ENCODE measurements at regions not wholly inside any gene's neighbourhood (a gene's known extent, or its start where the extent isn't known, plus 50 kb on each side); places are given as distances from the start of the nearest gene placed in this dataset.
"Not testable (repeated sequence)": the region's sequence is repeated elsewhere in the genome, so short reads cannot be mapped to it uniquely, and the experiment has no call there.

- ATAC-seq (no peak), DNase-seq (no peak)
- ChIA-PET POLR2A (no interaction called here), CTCF (no interaction called here)
- no peaks in the 10 kb centered on the region for H3K36me3 Mint-ChIP-seq (ENCODE audit: low read depth)
- no peaks in the 10 kb centered on the region for H3K27me3 Mint-ChIP-seq (ENCODE audit: low read depth)
- H3K4me3 Mint-ChIP-seq, result no peak overlapping the region
- no peak overlapping the region for H3K27ac Mint-ChIP-seq
- H3K4me1 Mint-ChIP-seq (ENCODE audit: low read depth), result no peaks in the 10 kb centered on the region
- peaks cover 16% of the 10 kb centered on the region for H3K9me3 Mint-ChIP-seq (ENCODE audit: insufficient read depth)
Measured at GRCh38 chr4:60865273-60865672, 334.9 kb upstream of the ADGRL3 start.

- no peak overlapping the region for H3K27ac Mint-ChIP-seq
- H3K9me3 Mint-ChIP-seq (ENCODE audit: insufficient read depth), result peaks cover 16% of the 10 kb centered on the region
- no peaks in the 10 kb centered on the region for H3K27me3 Mint-ChIP-seq (ENCODE audit: low read depth)
- POLR2A ChIA-PET, result no interaction called here
- no peak for ATAC-seq
- no peak overlapping the region for H3K4me3 Mint-ChIP-seq
- H3K4me1 Mint-ChIP-seq (ENCODE audit: low read depth), result no peaks in the 10 kb centered on the region
- CTCF ChIA-PET, result no interaction called here
- H3K36me3 Mint-ChIP-seq (ENCODE audit: low read depth), result no peaks in the 10 kb centered on the region
- no peak for DNase-seq
Measured at GRCh38 chr4:60868232-60868960, 331.7 kb upstream of the ADGRL3 start.

GRCh38 chr4:60879135-60879701 lies 320.9 kb upstream of the ADGRL3 start:
- ATAC-seq (no peak), DNase-seq (no peak)
- Mint-ChIP-seq H3K4me3 (no peak overlapping the region), H3K9me3 (ENCODE audit: insufficient read depth) (peaks cover 11% of the 10 kb centered on the region), H3K4me1 (ENCODE audit: low read depth) (no peaks in the 10 kb centered on the region), H3K27me3 (ENCODE audit: low read depth) (no peaks in the 10 kb centered on the region), H3K27ac (no peak overlapping the region), H3K36me3 (ENCODE audit: low read depth) (no peaks in the 10 kb centered on the region)
- ChIA-PET POLR2A (no interaction called here), CTCF (no interaction called here)

- peaks cover 12% of the 10 kb centered on the region for H3K9me3 Mint-ChIP-seq (ENCODE audit: insufficient read depth)
- ATAC-seq (no peak), DNase-seq (no peak)
- no peaks in the 10 kb centered on the region for H3K27me3 Mint-ChIP-seq (ENCODE audit: low read depth)
- POLR2A ChIA-PET, result no interaction called here
- H3K36me3 Mint-ChIP-seq (ENCODE audit: low read depth), result no peaks in the 10 kb centered on the region
- no peaks in the 10 kb centered on the region for H3K4me1 Mint-ChIP-seq (ENCODE audit: low read depth)
- H3K4me3 Mint-ChIP-seq, result no peak overlapping the region
- H3K27ac Mint-ChIP-seq, result no peak overlapping the region
- CTCF ChIA-PET, result no interaction called here
Measured at GRCh38 chr4:60884587-60884986, 315.5 kb upstream of the ADGRL3 start.

GRCh38 chr4:60885011-60885410 lies 315.1 kb upstream of the ADGRL3 start:
- Mint-ChIP-seq H3K27me3 (ENCODE audit: low read depth) (no peaks in the 10 kb centered on the region), H3K27ac (no peak overlapping the region), H3K9me3 (ENCODE audit: insufficient read depth) (peaks cover 12% of the 10 kb centered on the region), H3K4me1 (ENCODE audit: low read depth) (no peaks in the 10 kb centered on the region), H3K4me3 (no peak overlapping the region), H3K36me3 (ENCODE audit: low read depth) (no peaks in the 10 kb centered on the region)
- CTCF ChIA-PET, result no interaction called here
- ATAC-seq, result no peak
- DNase-seq, result no peak
- POLR2A ChIA-PET, result no interaction called here

GRCh38 chr4:60890743-60891142 lies 309.4 kb upstream of the ADGRL3 start:
- H3K36me3 Mint-ChIP-seq (ENCODE audit: low read depth), result no peaks in the 10 kb centered on the region
- ChIA-PET CTCF (no interaction called here), POLR2A (no interaction called here)
- H3K27ac Mint-ChIP-seq, result no peak overlapping the region
- H3K4me1 Mint-ChIP-seq (ENCODE audit: low read depth), result no peaks in the 10 kb centered on the region
- no peak overlapping the region for H3K4me3 Mint-ChIP-seq
- H3K27me3 Mint-ChIP-seq (ENCODE audit: low read depth), result no peaks in the 10 kb centered on the region
- no peak for DNase-seq
- no peak for ATAC-seq
- H3K9me3 Mint-ChIP-seq (ENCODE audit: insufficient read depth), result peaks cover 10% of the 10 kb centered on the region

- CTCF ChIA-PET, result no interaction called here
- Mint-ChIP-seq H3K4me1 (ENCODE audit: low read depth) (no peaks in the 10 kb centered on the region), H3K27ac (no peak overlapping the region), H3K36me3 (ENCODE audit: low read depth) (no peaks in the 10 kb centered on the region), H3K9me3 (ENCODE audit: insufficient read depth) (peaks cover 13% of the 10 kb centered on the region), H3K4me3 (no peak overlapping the region), H3K27me3 (ENCODE audit: low read depth) (no peaks in the 10 kb centered on the region)
- no peak for ATAC-seq
- POLR2A ChIA-PET, result no interaction called here
- DNase-seq, result no peak
Measured at GRCh38 chr4:60891947-60892346, 308.2 kb upstream of the ADGRL3 start.

GRCh38 chr4:60897415-60897814 lies 302.7 kb upstream of the ADGRL3 start:
- ChIA-PET CTCF (no interaction called here), POLR2A (no interaction called here)
- no peaks in the 10 kb centered on the region for H3K36me3 Mint-ChIP-seq (ENCODE audit: low read depth)
- DNase-seq, result no peak
- ATAC-seq, result no peak
- H3K4me3 Mint-ChIP-seq, result no peak overlapping the region
- no peak overlapping the region for H3K27ac Mint-ChIP-seq
- H3K9me3 Mint-ChIP-seq (ENCODE audit: insufficient read depth), result peaks cover 7% of the 10 kb centered on the region
- no peaks in the 10 kb centered on the region for H3K4me1 Mint-ChIP-seq (ENCODE audit: low read depth)
- H3K27me3 Mint-ChIP-seq (ENCODE audit: low read depth), result no peaks in the 10 kb centered on the region

GRCh38 chr4:60905162-60905561 lies 295.0 kb upstream of the ADGRL3 start:
- no peaks in the 10 kb centered on the region for H3K36me3 Mint-ChIP-seq (ENCODE audit: low read depth)
- DNase-seq (no peak), ATAC-seq (no peak)
- H3K9me3 Mint-ChIP-seq (ENCODE audit: insufficient read depth), result peaks cover 6% of the 10 kb centered on the region
- H3K27me3 Mint-ChIP-seq (ENCODE audit: low read depth), result no peaks in the 10 kb centered on the region
- H3K4me1 Mint-ChIP-seq (ENCODE audit: low read depth), result no peaks in the 10 kb centered on the region
- ChIA-PET CTCF (no interaction called here), POLR2A (no interaction called here)
- no peak overlapping the region for H3K4me3 Mint-ChIP-seq
- H3K27ac Mint-ChIP-seq, result no peak overlapping the region

- H3K27ac Mint-ChIP-seq, result no peak overlapping the region
Measured at GRCh38 chr4:60911127-60911526, 289.0 kb upstream of the ADGRL3 start.

GRCh38 chr4:60913002-60913401 lies 287.1 kb upstream of the ADGRL3 start:
- ChIA-PET POLR2A (no interaction called here), CTCF (no interaction called here)
- ATAC-seq (no peak), DNase-seq (no peak)
- H3K36me3 Mint-ChIP-seq (ENCODE audit: low read depth), result no peaks in the 10 kb centered on the region
- no peaks in the 10 kb centered on the region for H3K4me1 Mint-ChIP-seq (ENCODE audit: low read depth)
- H3K27me3 Mint-ChIP-seq (ENCODE audit: low read depth), result no peaks in the 10 kb centered on the region
- H3K4me3 Mint-ChIP-seq, result no peak overlapping the region
- no peak overlapping the region for H3K27ac Mint-ChIP-seq
- no peaks in the 10 kb centered on the region for H3K9me3 Mint-ChIP-seq (ENCODE audit: insufficient read depth)

More at GRCh38 chr4:60911127-60911526, 289.0 kb upstream of the ADGRL3 start:
- ATAC-seq, result no peak
- CTCF ChIA-PET, result no interaction called here
- no peaks in the 10 kb centered on the region for H3K4me1 Mint-ChIP-seq (ENCODE audit: low read depth)
- POLR2A ChIA-PET, result no interaction called here
- DNase-seq, result no peak
- peaks cover 6% of the 10 kb centered on the region for H3K9me3 Mint-ChIP-seq (ENCODE audit: insufficient read depth)
- no peaks in the 10 kb centered on the region for H3K36me3 Mint-ChIP-seq (ENCODE audit: low read depth)
- no peak overlapping the region for H3K4me3 Mint-ChIP-seq
- H3K27me3 Mint-ChIP-seq (ENCODE audit: low read depth), result no peaks in the 10 kb centered on the region

- no peaks in the 10 kb centered on the region for H3K9me3 Mint-ChIP-seq (ENCODE audit: insufficient read depth)
- H3K36me3 Mint-ChIP-seq (ENCODE audit: low read depth), result no peaks in the 10 kb centered on the region
- POLR2A ChIA-PET, result no interaction called here
- no peak overlapping the region for H3K4me3 Mint-ChIP-seq
- H3K27me3 Mint-ChIP-seq (ENCODE audit: low read depth), result no peaks in the 10 kb centered on the region
- no peak overlapping the region for H3K27ac Mint-ChIP-seq
- H3K4me1 Mint-ChIP-seq (ENCODE audit: low read depth), result no peaks in the 10 kb centered on the region
- ATAC-seq (no peak), DNase-seq (no peak)
- CTCF ChIA-PET, result no interaction called here
Measured at GRCh38 chr4:60913671-60914070, 286.5 kb upstream of the ADGRL3 start.

- POLR2A ChIA-PET; H3K9me3 Mint-ChIP-seq (ENCODE audit: insufficient read depth); CTCF ChIA-PET; DNase-seq; H3K27ac Mint-ChIP-seq; H3K4me1 Mint-ChIP-seq (ENCODE audit: low read depth); H3K4me3 Mint-ChIP-seq; H3K27me3 Mint-ChIP-seq (ENCODE audit: low read depth); H3K36me3 Mint-ChIP-seq (ENCODE audit: low read depth); ATAC-seq: not testable (repeated sequence)
Measured at GRCh38 chr4:60921735-60922134, 278.4 kb upstream of the ADGRL3 start.
